Neural cell (in vitro differentiated cells): ENCODE measurements at regions not wholly inside any gene's neighbourhood (a gene's known extent, or its start where the extent isn't known, plus 50 kb on each side); places are given as distances from the start of the nearest gene placed in this dataset.

Experiments
- H2AFZ ChIP-seq: fragments of 200-600, 300-800 bp; sonication (generic), shearing (Covaris generic); 2 replicates; pipeline ENCODE4 v1.6.0; 2014; ENCODE audit warnings: low read depth, mild to moderate bottlenecking, antibody characterized with exemption, low read length, moderate library complexity
- H3F3A ChIP-seq: fragments of 200-600 bp; shearing (Covaris generic); 2 replicates; pipeline ENCODE4 v1.6.1; 2016; ENCODE audit warnings: mild to moderate bottlenecking, moderate library complexity, mixed read lengths, antibody characterized with exemption, low read length; ENCODE audit not compliant: insufficient read depth, poor library complexity, severe bottlenecking
- H3K27ac ChIP-seq: fragments of 200-600, 300-800 bp; sonication (generic), shearing (Covaris generic); 2 replicates; pipeline ENCODE4 v1.5.1; 2014; ENCODE audit warnings: mild to moderate bottlenecking, low read length, moderate library complexity
- H3K27me3 ChIP-seq: fragments of 300-800, 200-600 bp; sonication (generic), shearing (Covaris generic); 2 replicates; pipeline ENCODE4 v1.6.0; 2014; ENCODE audit warnings: mild to moderate bottlenecking, low read depth, low read length, moderate library complexity; ENCODE audit not compliant: insufficient read depth
- H3K36me3 ChIP-seq: fragments of 300-800, 200-600 bp; sonication (generic), shearing (Covaris generic); 2 replicates; pipeline ENCODE4 v1.5.1; 2014; ENCODE audit warnings: mild to moderate bottlenecking, antibody characterized with exemption, low read length, moderate library complexity; ENCODE audit not compliant: insufficient read depth
- H3K4me2 ChIP-seq: fragments of 300-800, 200-600 bp; sonication (generic), shearing (Covaris generic); 2 replicates; pipeline ENCODE4 v1.6.0; 2014; ENCODE audit warnings: mild to moderate bottlenecking, low read length
- H3K4me3 ChIP-seq: fragments of 300-800, 200-600 bp; sonication (generic), shearing (Covaris generic); 2 replicates; pipeline ENCODE4 v1.5.1; 2014; ENCODE audit warnings: mild to moderate bottlenecking, low read length, moderate library complexity
- H3K79me2 ChIP-seq: fragments of 200-600 bp; shearing (Covaris generic); replicated peaks from 2 replicates; pipeline ENCODE4 v1.6.0; 2014; ENCODE audit warnings: mild to moderate bottlenecking, low read length, moderate library complexity; ENCODE audit not compliant: insufficient read depth
- H3K9ac ChIP-seq: fragments of 300-800, 200-600 bp; sonication (generic), shearing (Covaris generic); 2 replicates; pipeline ENCODE4 v1.6.1; 2016; ENCODE audit warnings: mild to moderate bottlenecking, low read length, mixed read lengths
- H3K9me2 ChIP-seq: fragments of 200-600 bp; shearing (Covaris generic); 2 replicates; pipeline ENCODE4 v1.6.1; 2016; ENCODE audit warnings: mild to moderate bottlenecking, low read length, mixed read lengths; ENCODE audit not compliant: insufficient read depth
- H3K9me3 ChIP-seq: fragments of 200-600, 300-800 bp; sonication (generic), shearing (Covaris generic); 2 replicates; pipeline ENCODE4 v1.6.1; 2016; ENCODE audit warnings: mild to moderate bottlenecking, mixed run types, low read length, moderate library complexity, mixed read lengths
- H4K20me1 ChIP-seq: fragments of 200-600 bp; shearing (Covaris generic); 2 replicates; pipeline ENCODE4 v1.6.1; 2016; ENCODE audit warnings: mild to moderate bottlenecking, mixed run types; ENCODE audit not compliant: insufficient read depth
- CTCF ChIP-seq: fragments of 450-650 bp; IDR thresholded peaks from 2 replicates; pipeline ENCODE4 v1.5.1; 2014; ENCODE audit warnings: antibody characterized with exemption, mild to moderate bottlenecking, moderate library complexity; ENCODE audit not compliant: poor library complexity, severe bottlenecking
- EP300 ChIP-seq: fragments of 450-650 bp; conservative IDR thresholded peaks from 2 replicates; pipeline ENCODE4 v1.6.1; 2014; ENCODE audit warnings: antibody characterized with exemption, mild to moderate bottlenecking, moderate library complexity; ENCODE audit not compliant: poor library complexity, severe bottlenecking
- EZH2 ChIP-seq: fragments of 200-600, 300-800 bp; shearing (Covaris generic), sonication (generic); IDR thresholded peaks from 2 replicates; pipeline ENCODE4 v1.6.1; 2014; ENCODE audit warnings: antibody characterized with exemption, low read length, borderline replicate concordance, mild to moderate bottlenecking; ENCODE audit not compliant: insufficient read depth, poor library complexity, severe bottlenecking
- MXI1 ChIP-seq: fragments of 450-650 bp; conservative IDR thresholded peaks from 2 replicates; pipeline ENCODE4 v1.6.1; 2014; ENCODE audit warnings: antibody characterized with exemption, mild to moderate bottlenecking; ENCODE audit not compliant: poor library complexity, severe bottlenecking
- POLR2AphosphoS5 ChIP-seq: IDR thresholded peaks from 2 replicates; pipeline ENCODE4 v1.6.1; 2012
- RAD21 ChIP-seq: fragments of 450-650 bp; conservative IDR thresholded peaks from 2 replicates; pipeline ENCODE4 v1.6.1; 2014; ENCODE audit warnings: antibody characterized with exemption, mild to moderate bottlenecking, moderate library complexity
- REST ChIP-seq: IDR thresholded peaks from 2 replicates; pipeline ENCODE4 v1.6.1; 2012; ENCODE audit warnings: borderline replicate concordance
- SMC3 ChIP-seq: fragments of 450-650 bp; conservative IDR thresholded peaks from 2 replicates; pipeline ENCODE4 v1.6.1; 2014; ENCODE audit warnings: antibody characterized with exemption, mild to moderate bottlenecking, moderate library complexity; ENCODE audit not compliant: poor library complexity
- TAF1 ChIP-seq: IDR thresholded peaks from 2 replicates; pipeline ENCODE4 v1.6.1; 2012; ENCODE audit warnings: low read depth

GRCh38 chr5:158326256-158326655, 467.3 kb upstream of the CLINT1 start:
- no peak overlapping the region for H3K27ac ChIP-seq
- H3F3A ChIP-seq = no peaks in the 10 kb centered on the region
- TF ChIP-seq EP300 (no peak), POLR2AphosphoS5 (no peak), TAF1 (no peak), EZH2 (no peak), SMC3 (no peak)
- H3K4me3 ChIP-seq = no peak overlapping the region
- H3K36me3 ChIP-seq = no peaks in the 10 kb centered on the region
- H2AFZ ChIP-seq = no peak overlapping the region
- no peaks in the 10 kb centered on the region for H3K79me2 ChIP-seq
- H3K9me3 ChIP-seq = peaks cover 3% of the 10 kb centered on the region
- H3K27me3 ChIP-seq = no peaks in the 10 kb centered on the region
- no peaks in the 10 kb centered on the region for H3K9me2 ChIP-seq
- H3K9ac ChIP-seq = no peak overlapping the region
- H3K4me2 ChIP-seq = no peak overlapping the region
- H4K20me1 ChIP-seq = no peaks in the 10 kb centered on the region

GRCh38 chr5:158324236-158324635, 465.3 kb upstream of the CLINT1 start:
- Histone ChIP-seq H3K36me3 (no peaks in the 10 kb centered on the region), H3F3A (no peaks in the 10 kb centered on the region), H3K4me2 (no peak overlapping the region), H3K4me3 (no peak overlapping the region), H3K79me2 (no peaks in the 10 kb centered on the region), H2AFZ (no peak overlapping the region), H3K9ac (no peak overlapping the region), H4K20me1 (no peaks in the 10 kb centered on the region), H3K9me3 (no peaks in the 10 kb centered on the region), H3K27me3 (no peaks in the 10 kb centered on the region), H3K27ac (no peak overlapping the region), H3K9me2 (no peaks in the 10 kb centered on the region)
- TF ChIP-seq REST (no peak), TAF1 (no peak), MXI1 (no peak), CTCF (no peak), RAD21 (no peak), POLR2AphosphoS5 (no peak), SMC3 (no peak), EP300 (no peak), EZH2 (no peak)

- Histone ChIP-seq H3K4me3 (no peak overlapping the region), H3K9ac (no peak overlapping the region), H3F3A (no peaks in the 10 kb centered on the region), H3K27ac (no peak overlapping the region), H3K4me2 (no peak overlapping the region), H3K36me3 (no peaks in the 10 kb centered on the region), H3K9me3 (no peaks in the 10 kb centered on the region), H3K9me2 (no peaks in the 10 kb centered on the region), H4K20me1 (no peaks in the 10 kb centered on the region), H3K27me3 (no peaks in the 10 kb centered on the region), H3K79me2 (no peaks in the 10 kb centered on the region), H2AFZ (no peak overlapping the region)
- TF ChIP-seq MXI1 (no peak), TAF1 (no peak), SMC3 (no peak), CTCF (no peak), EP300 (no peak), POLR2AphosphoS5 (no peak), RAD21 (no peak), EZH2 (no peak), REST (no peak)
These were observed 463.7 kb upstream of the CLINT1 start for GRCh38 chr5:158322620-158323019.
